Keratinocyte (primary cell): ENCODE measurements at regions not wholly inside any gene's neighbourhood (a gene's known extent, or its start where the extent isn't known, plus 50 kb on each side); places are given as distances from the start of the nearest gene placed in this dataset.

Source experiments
- DNase-seq: peaks from one replicate; pipeline ENCODE4 v3.0.0-alpha.2; 2011; ENCODE audit warnings: low read depth, missing footprints, low spot score
- FAIRE-seq: peaks from 2 replicates; lab custom pipeline; 2011; peaks lifted over from hg19 to GRCh38; lab: Jason Lieb, UNC
- H2AFZ ChIP-seq: 2 replicates; pipeline ENCODE4 v1.6.0; 2012; ENCODE audit warnings: low read length, control low read depth, inconsistent platforms; ENCODE audit not compliant: control insufficient read depth
- H3K27ac ChIP-seq: 2 replicates; pipeline ENCODE4 v1.5.1; 2011; ENCODE audit warnings: low read length; ENCODE audit not compliant: control insufficient read depth, insufficient read depth
- H3K27me3 ChIP-seq: 3 replicates; pipeline ENCODE4 v1.6.0; 2011; ENCODE audit warnings: low read length; ENCODE audit not compliant: control insufficient read depth, insufficient read depth; ENCODE audit errors: extremely low read depth
- H3K36me3 ChIP-seq, 2 experiments: 2 replicates in 1 of 2; 3 replicates in 1 of 2; pipeline ENCODE4 v1.5.1; 2011; ENCODE audit warnings: low read length in 2 of 2, mild to moderate bottlenecking in 1 of 2; ENCODE audit not compliant: control insufficient read depth in 2 of 2, insufficient read depth in 2 of 2; ENCODE audit errors: extremely low read depth in 1 of 2
- H3K4me1 ChIP-seq: 3 replicates; pipeline ENCODE4 v1.5.1; 2011; ENCODE audit warnings: low read length; ENCODE audit not compliant: control insufficient read depth, insufficient read depth; ENCODE audit errors: extremely low read depth
- H3K4me2 ChIP-seq: 3 replicates; pipeline ENCODE4 v1.6.0; 2011; ENCODE audit warnings: low read depth, low read length; ENCODE audit not compliant: control insufficient read depth, insufficient read depth; ENCODE audit errors: extremely low read depth
- H3K4me3 ChIP-seq, 3 experiments: fragments of 200-600 bp in 1 of 3; sonication (generic) in 1 of 3; 2 replicates in 2 of 3; 3 replicates in 1 of 3; pipeline ENCODE4 v1.5.1; 2011 to 2016; ENCODE audit warnings: low read length in 3 of 3, mild to moderate bottlenecking in 3 of 3, control low read depth in 2 of 3, inconsistent platforms in 1 of 3, low read depth in 1 of 3, mixed read lengths in 1 of 3, mixed run types in 1 of 3, moderate library complexity in 1 of 3; ENCODE audit not compliant: control insufficient read depth in 2 of 3, insufficient read depth in 2 of 3; ENCODE audit errors: extremely low read depth in 1 of 3
- H3K79me2 ChIP-seq: 2 replicates; pipeline ENCODE4 v1.6.0; 2012; ENCODE audit warnings: low read length; ENCODE audit not compliant: control insufficient read depth, insufficient read depth
- H3K9ac ChIP-seq: 3 replicates; pipeline ENCODE4 v1.6.0; 2011; ENCODE audit warnings: low read length; ENCODE audit not compliant: control insufficient read depth, insufficient read depth; ENCODE audit errors: extremely low read depth
- H3K9me1 ChIP-seq: 3 replicates; pipeline ENCODE4 v1.6.0; 2011; ENCODE audit warnings: low read length; ENCODE audit not compliant: control insufficient read depth, insufficient read depth; ENCODE audit errors: extremely low read depth
- H3K9me3 ChIP-seq: 2 replicates; pipeline ENCODE4 v1.5.1; 2012; ENCODE audit warnings: low read depth, low read length; ENCODE audit not compliant: control insufficient read depth
- H4K20me1 ChIP-seq: 3 replicates; pipeline ENCODE4 v1.6.0; 2011; ENCODE audit warnings: low read length; ENCODE audit not compliant: control insufficient read depth, insufficient read depth; ENCODE audit errors: extremely low read depth
- EZH2 ChIP-seq: IDR thresholded peaks from one replicate; pipeline ENCODE4 v1.6.1; 2012; ENCODE audit warnings: inconsistent platforms, mild to moderate bottlenecking, low read length, moderate library complexity
- dilution Hi-C: fragments of 300-500 bp; cut with MboI; formaldehyde crosslinking; loops from one replicate; pipeline ENCODE4 v1.7.0; 2020; ENCODE audit warnings: low sequenced_read_pairs; ENCODE audit not compliant: extremely low pct_ligation_motif_present
- TF ChIP-seq, protein P1 (sequence below), 3 experiments: IDR thresholded peaks in 1 of 3; conservative IDR thresholded peaks in 1 of 3; optimal IDR thresholded peaks in 1 of 3; 2 replicates in 2 of 3; 3 replicates in 1 of 3; pipeline versions ENCODE3 to v1.5.1; 2011; ENCODE audit warnings: low read length in 3 of 3, mild to moderate bottlenecking in 3 of 3, moderate library complexity in 2 of 3, control low read depth in 1 of 3, inconsistent platforms in 1 of 3; ENCODE audit not compliant: insufficient read depth in 2 of 3; ENCODE audit errors: extremely low read depth in 1 of 3

DNA sequence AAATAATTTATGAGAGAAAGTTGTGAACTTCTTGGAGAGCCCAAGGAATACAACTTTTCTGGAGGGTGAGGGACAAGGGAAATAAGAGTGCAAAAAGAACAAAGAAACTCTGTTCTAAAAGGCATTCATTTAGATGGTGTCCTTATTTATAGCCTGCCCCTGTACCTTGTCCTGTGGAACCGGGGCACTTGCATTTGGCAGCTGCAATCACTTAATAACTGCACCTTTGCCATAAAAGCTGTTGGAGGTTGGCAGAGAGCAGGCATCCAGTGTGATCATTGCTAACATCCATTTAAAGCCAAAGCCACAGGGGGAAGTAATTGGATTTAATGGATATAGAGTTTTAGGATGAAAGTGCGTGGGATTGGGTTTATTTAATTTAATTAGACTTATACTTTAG is 50.8 kb upstream of the SGK1 start:
- no peak for DNase-seq
- dilution Hi-C loops = no loop called here
- Histone ChIP-seq H3K27ac (no peak overlapping the region), H3K36me3 (no peaks in the 10 kb centered on the region), H4K20me1 (no peaks in the 10 kb centered on the region), H3K4me3 (no peak overlapping the region), H3K79me2 (no peaks in the 10 kb centered on the region), H2AFZ (no peak overlapping the region), H3K4me2 (no peak overlapping the region), H3K9ac (no peak overlapping the region), H3K27me3 (no peaks in the 10 kb centered on the region), H3K9me1 (no peaks in the 10 kb centered on the region), H3K4me1 (peaks cover 18% of the 10 kb centered on the region), H3K9me3 (no peaks in the 10 kb centered on the region)
- no peak for TF ChIP-seq EZH2
- TF ChIP-seq, protein P1, sequence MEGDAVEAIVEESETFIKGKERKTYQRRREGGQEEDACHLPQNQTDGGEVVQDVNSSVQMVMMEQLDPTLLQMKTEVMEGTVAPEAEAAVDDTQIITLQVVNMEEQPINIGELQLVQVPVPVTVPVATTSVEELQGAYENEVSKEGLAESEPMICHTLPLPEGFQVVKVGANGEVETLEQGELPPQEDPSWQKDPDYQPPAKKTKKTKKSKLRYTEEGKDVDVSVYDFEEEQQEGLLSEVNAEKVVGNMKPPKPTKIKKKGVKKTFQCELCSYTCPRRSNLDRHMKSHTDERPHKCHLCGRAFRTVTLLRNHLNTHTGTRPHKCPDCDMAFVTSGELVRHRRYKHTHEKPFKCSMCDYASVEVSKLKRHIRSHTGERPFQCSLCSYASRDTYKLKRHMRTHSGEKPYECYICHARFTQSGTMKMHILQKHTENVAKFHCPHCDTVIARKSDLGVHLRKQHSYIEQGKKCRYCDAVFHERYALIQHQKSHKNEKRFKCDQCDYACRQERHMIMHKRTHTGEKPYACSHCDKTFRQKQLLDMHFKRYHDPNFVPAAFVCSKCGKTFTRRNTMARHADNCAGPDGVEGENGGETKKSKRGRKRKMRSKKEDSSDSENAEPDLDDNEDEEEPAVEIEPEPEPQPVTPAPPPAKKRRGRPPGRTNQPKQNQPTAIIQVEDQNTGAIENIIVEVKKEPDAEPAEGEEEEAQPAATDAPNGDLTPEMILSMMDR (optimal IDR thresholded peaks at IDR 0.05 in 1 of 3, IDR thresholded peaks at IDR 0.05 in 1 of 3, conservative IDR thresholded peaks at IDR 0.05 in 1 of 3; ENCODE audit: extremely low read depth in 1 of 3, insufficient read depth in 2 of 3, low read length in 3 of 3) = no peak
- FAIRE-seq = no peak
